WTC11 (cell line): ENCODE measurements at regions not wholly inside any gene's neighbourhood (a gene's known extent, or its start where the extent isn't known, plus 50 kb on each side); places are given as distances from the start of the nearest gene placed in this dataset.

Experiments used
- ATAC-seq: fragments of 200-7000 bp; cut with Tn5 transposase; 2 replicates; pipeline ENCODE4 v1.10.0; 2021; ENCODE audit warnings: mild to moderate bottlenecking, moderate library complexity
- CTCF ChIA-PET: fragments of 300-600 bp; sonication (Branson Sonifier 250); formaldehyde crosslinking; loops from one replicate; lab custom pipeline; 2021; ENCODE audit warnings: antibody characterized with exemption; lab: Charles Lee
- POLR2A ChIA-PET: fragments of 350-600 bp; sonication (Branson Sonifier 250); formaldehyde crosslinking; loops from one replicate; lab custom pipeline; 2021; ENCODE audit warnings: antibody characterized with exemption; lab: Charles Lee
- DNase-seq: peaks from one replicate; pipeline ENCODE4 v3.0.0; 2021; ENCODE audit warnings: low spot score
- H3K27ac Mint-ChIP-seq: 2 replicates; pipeline ENCODE4 v1.8.0; 2021; ENCODE audit warnings: mixed read lengths
- H3K27me3 Mint-ChIP-seq: 2 replicates; pipeline ENCODE4 v1.8.0; 2021; ENCODE audit warnings: low read depth, mild to moderate bottlenecking, moderate library complexity, mixed read lengths
- H3K36me3 Mint-ChIP-seq: 2 replicates; pipeline ENCODE4 v1.8.0; 2021; ENCODE audit warnings: mixed read lengths
- H3K4me1 Mint-ChIP-seq: 2 replicates; pipeline ENCODE4 v1.8.0; 2022; ENCODE audit warnings: mixed read lengths
- H3K4me3 Mint-ChIP-seq: 2 replicates; pipeline ENCODE4 v1.8.0; 2021; ENCODE audit warnings: mild to moderate bottlenecking, moderate library complexity, mixed read lengths
- H3K9me3 Mint-ChIP-seq: 2 replicates; pipeline ENCODE4 v1.8.0; 2021; ENCODE audit warnings: mixed read lengths
- FOXK1 ChIP-seq: sonication (generic); formaldehyde crosslinking; IDR thresholded peaks from 2 replicates; pipeline ENCODE4 v1.8.0; 2022; ENCODE audit warnings: mild to moderate bottlenecking, moderate library complexity, missing genetic modification reagents
- GABPB1 ChIP-seq: sonication (generic); formaldehyde crosslinking; IDR thresholded peaks from 2 replicates; pipeline ENCODE4 v1.8.1; 2023; ENCODE audit warnings: mild to moderate bottlenecking, missing genetic modification reagents
- HMGXB4 ChIP-seq: sonication (generic); formaldehyde crosslinking; IDR thresholded peaks from 2 replicates; pipeline ENCODE4 v1.8.1; 2023; ENCODE audit warnings: mild to moderate bottlenecking, moderate library complexity, missing genetic modification reagents
- JAZF1 ChIP-seq: fragments of 250-450 bp; sonication (Bioruptor Pico); IDR thresholded peaks from 2 replicates; pipeline ENCODE4 v1.9.0; 2021; ENCODE audit warnings: moderate library complexity, mild to moderate bottlenecking, inconsistent platforms
- MAX ChIP-seq: sonication (generic); formaldehyde crosslinking; IDR thresholded peaks from 2 replicates; pipeline ENCODE4 v1.8.0; 2022; ENCODE audit warnings: mild to moderate bottlenecking, missing genetic modification reagents
- NFYB ChIP-seq: sonication (generic); formaldehyde crosslinking; conservative IDR thresholded peaks from 2 replicates; pipeline ENCODE4 v1.8.0; 2022; ENCODE audit warnings: low read depth, missing genetic modification reagents
- ZNF263 ChIP-seq: sonication (generic); formaldehyde crosslinking; IDR thresholded peaks from 2 replicates; pipeline ENCODE4 v1.8.1; 2022; ENCODE audit warnings: low read depth, mild to moderate bottlenecking, moderate library complexity, missing genetic modification reagents
- ZNF425 ChIP-seq: fragments of 250-450 bp; sonication (Bioruptor Pico); conservative IDR thresholded peaks from 2 replicates; pipeline ENCODE4 v1.9.0; 2021; ENCODE audit warnings: mild to moderate bottlenecking
- TF ChIP-seq, protein P1 (sequence below): sonication (generic); formaldehyde crosslinking; IDR thresholded peaks from 2 replicates; pipeline ENCODE4 v1.8.0; 2022; ENCODE audit warnings: mild to moderate bottlenecking, missing genetic modification reagents
- TF ChIP-seq, protein P2 (sequence below): sonication (generic); formaldehyde crosslinking; IDR thresholded peaks from 2 replicates; pipeline ENCODE4 v1.8.1; 2023; ENCODE audit warnings: mild to moderate bottlenecking, missing genetic modification reagents, borderline replicate concordance
- TF ChIP-seq, protein P3 (sequence below): sonication (generic); formaldehyde crosslinking; IDR thresholded peaks from 2 replicates; pipeline ENCODE4 v1.8.0; 2023; ENCODE audit warnings: mild to moderate bottlenecking, missing genetic modification reagents
- TF ChIP-seq, protein P4 (sequence below): fragments of 250-450 bp; sonication (Bioruptor Pico); IDR thresholded peaks from 2 replicates; pipeline ENCODE4 v1.9.0; 2021; ENCODE audit warnings: mild to moderate bottlenecking, borderline replicate concordance

DNA sequence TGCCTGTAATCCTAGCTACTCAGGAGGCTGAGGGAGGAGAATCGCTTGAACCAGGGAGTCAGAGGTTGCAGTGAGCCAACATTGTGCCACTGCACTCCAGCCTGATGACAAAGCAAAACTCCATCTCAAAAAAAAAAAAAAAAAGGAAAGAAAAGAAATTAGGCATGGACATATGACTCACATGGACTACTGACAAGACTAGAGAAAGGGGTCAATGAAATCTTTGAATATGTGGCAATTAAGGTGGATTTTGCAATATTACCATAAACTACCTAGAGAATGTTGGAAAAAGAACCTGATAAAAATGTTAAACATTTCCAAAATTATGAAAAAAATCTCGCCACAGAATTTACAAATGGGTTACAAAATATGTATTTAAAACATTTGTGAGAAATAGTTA lies 873.6 kb downstream of the C12orf50 start (continued):
- TF ChIP-seq, protein P1, sequence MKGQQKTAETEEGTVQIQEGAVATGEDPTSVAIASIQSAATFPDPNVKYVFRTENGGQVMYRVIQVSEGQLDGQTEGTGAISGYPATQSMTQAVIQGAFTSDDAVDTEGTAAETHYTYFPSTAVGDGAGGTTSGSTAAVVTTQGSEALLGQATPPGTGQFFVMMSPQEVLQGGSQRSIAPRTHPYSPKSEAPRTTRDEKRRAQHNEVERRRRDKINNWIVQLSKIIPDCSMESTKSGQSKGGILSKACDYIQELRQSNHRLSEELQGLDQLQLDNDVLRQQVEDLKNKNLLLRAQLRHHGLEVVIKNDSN (CRISPR knock-in tag): no peak
- TF ChIP-seq FOXK1 (CRISPR knock-in tag): no peak

GRCh38 chr12:87152841-87153528 lies 876.2 kb downstream of the C12orf50 start:
- POLR2A ChIA-PET: no interaction called here
- TF ChIP-seq NFYB (CRISPR knock-in tag): no peak
- Mint-ChIP-seq H3K9me3 (peaks cover 29% of the 10 kb centered on the region), H3K4me1 (peaks cover 17% of the 10 kb centered on the region), H3K36me3 (peaks cover 11% of the 10 kb centered on the region), H3K27me3 (peaks cover 4% of the 10 kb centered on the region), H3K4me3 (no peak overlapping the region), H3K27ac (no peak overlapping the region)
- ATAC-seq (no peak), DNase-seq (no peak)
- CTCF ChIA-PET: no interaction called here

DNA sequence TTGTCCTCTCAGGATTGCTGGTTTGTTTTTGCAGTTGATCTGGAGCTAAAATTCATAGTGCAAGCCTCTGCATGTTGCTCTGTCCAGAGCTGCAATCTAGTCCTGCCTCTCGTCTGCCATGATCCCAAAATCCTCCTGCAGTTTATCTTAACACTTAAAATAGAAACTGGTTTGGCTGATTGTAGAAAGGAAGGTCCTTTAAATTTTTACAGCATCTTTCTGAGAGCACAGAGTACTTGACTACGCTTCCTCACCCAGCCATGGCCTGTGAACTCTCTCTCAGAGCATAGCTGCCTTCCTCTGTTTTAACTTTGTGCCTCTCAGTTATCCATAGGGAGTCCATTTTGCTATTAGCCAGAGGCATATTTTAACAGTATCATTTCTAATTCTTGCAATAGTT lies 877.1 kb downstream of the C12orf50 start:
- Mint-ChIP-seq H3K27ac (no peak overlapping the region), H3K36me3 (peaks cover 11% of the 10 kb centered on the region), H3K4me1 (peaks cover 17% of the 10 kb centered on the region), H3K9me3 (peaks cover 29% of the 10 kb centered on the region), H3K27me3 (peaks cover 4% of the 10 kb centered on the region), H3K4me3 (no peak overlapping the region)
- ChIA-PET CTCF (no interaction called here), POLR2A (no interaction called here)
- DNase-seq: no peak
- ATAC-seq: no peak
- TF ChIP-seq HMGXB4 (no peak), MAX (no peak), ZNF263 (CRISPR knock-in tag) (no peak), ZNF425 (no peak), GABPB1 (no peak), JAZF1 (CRISPR knock-in tag) (no peak)
- TF ChIP-seq, protein P2, sequence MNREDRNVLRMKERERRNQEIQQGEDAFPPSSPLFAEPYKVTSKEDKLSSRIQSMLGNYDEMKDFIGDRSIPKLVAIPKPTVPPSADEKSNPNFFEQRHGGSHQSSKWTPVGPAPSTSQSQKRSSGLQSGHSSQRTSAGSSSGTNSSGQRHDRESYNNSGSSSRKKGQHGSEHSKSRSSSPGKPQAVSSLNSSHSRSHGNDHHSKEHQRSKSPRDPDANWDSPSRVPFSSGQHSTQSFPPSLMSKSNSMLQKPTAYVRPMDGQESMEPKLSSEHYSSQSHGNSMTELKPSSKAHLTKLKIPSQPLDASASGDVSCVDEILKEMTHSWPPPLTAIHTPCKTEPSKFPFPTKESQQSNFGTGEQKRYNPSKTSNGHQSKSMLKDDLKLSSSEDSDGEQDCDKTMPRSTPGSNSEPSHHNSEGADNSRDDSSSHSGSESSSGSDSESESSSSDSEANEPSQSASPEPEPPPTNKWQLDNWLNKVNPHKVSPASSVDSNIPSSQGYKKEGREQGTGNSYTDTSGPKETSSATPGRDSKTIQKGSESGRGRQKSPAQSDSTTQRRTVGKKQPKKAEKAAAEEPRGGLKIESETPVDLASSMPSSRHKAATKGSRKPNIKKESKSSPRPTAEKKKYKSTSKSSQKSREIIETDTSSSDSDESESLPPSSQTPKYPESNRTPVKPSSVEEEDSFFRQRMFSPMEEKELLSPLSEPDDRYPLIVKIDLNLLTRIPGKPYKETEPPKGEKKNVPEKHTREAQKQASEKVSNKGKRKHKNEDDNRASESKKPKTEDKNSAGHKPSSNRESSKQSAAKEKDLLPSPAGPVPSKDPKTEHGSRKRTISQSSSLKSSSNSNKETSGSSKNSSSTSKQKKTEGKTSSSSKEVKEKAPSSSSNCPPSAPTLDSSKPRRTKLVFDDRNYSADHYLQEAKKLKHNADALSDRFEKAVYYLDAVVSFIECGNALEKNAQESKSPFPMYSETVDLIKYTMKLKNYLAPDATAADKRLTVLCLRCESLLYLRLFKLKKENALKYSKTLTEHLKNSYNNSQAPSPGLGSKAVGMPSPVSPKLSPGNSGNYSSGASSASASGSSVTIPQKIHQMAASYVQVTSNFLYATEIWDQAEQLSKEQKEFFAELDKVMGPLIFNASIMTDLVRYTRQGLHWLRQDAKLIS: no peak
- TF ChIP-seq, protein P1 (CRISPR knock-in tag): no peak
- TF ChIP-seq, protein P3, sequence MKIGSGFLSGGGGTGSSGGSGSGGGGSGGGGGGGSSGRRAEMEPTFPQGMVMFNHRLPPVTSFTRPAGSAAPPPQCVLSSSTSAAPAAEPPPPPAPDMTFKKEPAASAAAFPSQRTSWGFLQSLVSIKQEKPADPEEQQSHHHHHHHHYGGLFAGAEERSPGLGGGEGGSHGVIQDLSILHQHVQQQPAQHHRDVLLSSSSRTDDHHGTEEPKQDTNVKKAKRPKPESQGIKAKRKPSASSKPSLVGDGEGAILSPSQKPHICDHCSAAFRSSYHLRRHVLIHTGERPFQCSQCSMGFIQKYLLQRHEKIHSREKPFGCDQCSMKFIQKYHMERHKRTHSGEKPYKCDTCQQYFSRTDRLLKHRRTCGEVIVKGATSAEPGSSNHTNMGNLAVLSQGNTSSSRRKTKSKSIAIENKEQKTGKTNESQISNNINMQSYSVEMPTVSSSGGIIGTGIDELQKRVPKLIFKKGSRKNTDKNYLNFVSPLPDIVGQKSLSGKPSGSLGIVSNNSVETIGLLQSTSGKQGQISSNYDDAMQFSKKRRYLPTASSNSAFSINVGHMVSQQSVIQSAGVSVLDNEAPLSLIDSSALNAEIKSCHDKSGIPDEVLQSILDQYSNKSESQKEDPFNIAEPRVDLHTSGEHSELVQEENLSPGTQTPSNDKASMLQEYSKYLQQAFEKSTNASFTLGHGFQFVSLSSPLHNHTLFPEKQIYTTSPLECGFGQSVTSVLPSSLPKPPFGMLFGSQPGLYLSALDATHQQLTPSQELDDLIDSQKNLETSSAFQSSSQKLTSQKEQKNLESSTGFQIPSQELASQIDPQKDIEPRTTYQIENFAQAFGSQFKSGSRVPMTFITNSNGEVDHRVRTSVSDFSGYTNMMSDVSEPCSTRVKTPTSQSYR: no peak
- TF ChIP-seq, protein P4, sequence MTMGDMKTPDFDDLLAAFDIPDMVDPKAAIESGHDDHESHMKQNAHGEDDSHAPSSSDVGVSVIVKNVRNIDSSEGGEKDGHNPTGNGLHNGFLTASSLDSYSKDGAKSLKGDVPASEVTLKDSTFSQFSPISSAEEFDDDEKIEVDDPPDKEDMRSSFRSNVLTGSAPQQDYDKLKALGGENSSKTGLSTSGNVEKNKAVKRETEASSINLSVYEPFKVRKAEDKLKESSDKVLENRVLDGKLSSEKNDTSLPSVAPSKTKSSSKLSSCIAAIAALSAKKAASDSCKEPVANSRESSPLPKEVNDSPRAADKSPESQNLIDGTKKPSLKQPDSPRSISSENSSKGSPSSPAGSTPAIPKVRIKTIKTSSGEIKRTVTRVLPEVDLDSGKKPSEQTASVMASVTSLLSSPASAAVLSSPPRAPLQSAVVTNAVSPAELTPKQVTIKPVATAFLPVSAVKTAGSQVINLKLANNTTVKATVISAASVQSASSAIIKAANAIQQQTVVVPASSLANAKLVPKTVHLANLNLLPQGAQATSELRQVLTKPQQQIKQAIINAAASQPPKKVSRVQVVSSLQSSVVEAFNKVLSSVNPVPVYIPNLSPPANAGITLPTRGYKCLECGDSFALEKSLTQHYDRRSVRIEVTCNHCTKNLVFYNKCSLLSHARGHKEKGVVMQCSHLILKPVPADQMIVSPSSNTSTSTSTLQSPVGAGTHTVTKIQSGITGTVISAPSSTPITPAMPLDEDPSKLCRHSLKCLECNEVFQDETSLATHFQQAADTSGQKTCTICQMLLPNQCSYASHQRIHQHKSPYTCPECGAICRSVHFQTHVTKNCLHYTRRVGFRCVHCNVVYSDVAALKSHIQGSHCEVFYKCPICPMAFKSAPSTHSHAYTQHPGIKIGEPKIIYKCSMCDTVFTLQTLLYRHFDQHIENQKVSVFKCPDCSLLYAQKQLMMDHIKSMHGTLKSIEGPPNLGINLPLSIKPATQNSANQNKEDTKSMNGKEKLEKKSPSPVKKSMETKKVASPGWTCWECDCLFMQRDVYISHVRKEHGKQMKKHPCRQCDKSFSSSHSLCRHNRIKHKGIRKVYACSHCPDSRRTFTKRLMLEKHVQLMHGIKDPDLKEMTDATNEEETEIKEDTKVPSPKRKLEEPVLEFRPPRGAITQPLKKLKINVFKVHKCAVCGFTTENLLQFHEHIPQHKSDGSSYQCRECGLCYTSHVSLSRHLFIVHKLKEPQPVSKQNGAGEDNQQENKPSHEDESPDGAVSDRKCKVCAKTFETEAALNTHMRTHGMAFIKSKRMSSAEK (CRISPR knock-in tag): no peak
